IPS DF 19.7 (cell line): ENCODE measurements at regions not wholly inside any gene's neighbourhood (a gene's known extent, or its start where the extent isn't known, plus 50 kb on each side); places are given as distances from the start of the nearest gene placed in this dataset.

ENCODE experiments used
- DNase-seq: peaks from one replicate; pipeline ENCODE4 v3.0.0-alpha.2; 2013; ENCODE audit warnings: low read depth, low spot score

GRCh38 chr1:34408011-34408410 is 231.3 kb downstream of the C1orf94 start:
- DNase-seq, result no peak

DNA sequence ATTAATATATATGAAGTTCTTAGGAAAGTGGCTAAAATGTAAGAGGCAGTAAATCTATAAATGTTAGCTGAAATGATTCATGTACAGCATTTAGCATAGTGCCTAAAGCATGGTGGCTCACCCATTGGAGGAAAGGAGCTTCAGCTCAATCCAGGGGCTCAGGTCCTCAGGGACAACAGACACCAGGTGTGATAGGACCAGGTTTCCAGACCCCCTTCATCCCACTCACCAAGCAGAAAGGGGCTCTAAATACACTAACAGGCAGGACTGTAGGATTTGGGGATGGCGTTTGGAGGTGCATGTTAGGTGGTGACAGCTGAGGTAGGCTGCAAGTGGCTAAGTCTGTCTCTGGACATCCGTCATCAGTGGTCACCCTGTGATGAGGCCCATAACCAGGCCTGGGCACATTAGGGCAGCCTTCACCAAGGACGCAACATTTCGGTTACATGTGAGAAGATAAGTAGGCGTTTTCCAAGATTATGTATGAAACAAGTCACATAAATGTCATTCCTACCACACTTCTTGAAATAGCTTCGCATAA is 233.1 kb downstream of the C1orf94 start:
- no peak for DNase-seq

GRCh38 chr1:34412598-34413370 is 236.1 kb downstream of the C1orf94 start:
- DNase-seq, result no peak

DNA sequence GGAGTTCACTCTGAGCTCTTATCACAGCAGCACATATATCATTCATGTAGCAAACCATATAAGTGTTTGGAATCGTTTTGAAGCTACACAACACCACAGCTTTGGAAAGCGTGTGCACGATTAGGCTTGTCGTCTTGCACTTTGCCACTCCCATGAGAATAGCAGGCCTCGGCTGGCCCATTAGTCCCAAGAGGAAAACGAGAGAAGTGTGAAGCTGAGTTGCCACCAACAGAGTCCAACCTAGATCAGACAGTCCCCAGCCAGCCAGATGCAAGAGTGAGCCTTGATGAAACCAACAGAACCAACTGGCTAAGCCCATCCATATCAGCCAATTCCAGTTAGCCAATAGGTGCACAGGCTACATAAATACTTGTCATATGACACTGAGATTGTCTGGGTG is 238.4 kb downstream of the C1orf94 start:
- no peak for DNase-seq

GRCh38 chr1:34418166-34418565 is 241.5 kb downstream of the C1orf94 start:
- no peak for DNase-seq

- DNase-seq, result peak; percentile 59
Observed at GRCh38 chr1:34419663-34420136, 243.0 kb downstream of the C1orf94 start.

GRCh38 chr1:34425046-34425445 is 248.3 kb downstream of the C1orf94 start:
- no peak for DNase-seq

- no peak for DNase-seq
Observed at GRCh38 chr1:34425785-34426184, 249.1 kb downstream of the C1orf94 start.

GRCh38 chr1:34426325-34426896 is 249.7 kb downstream of the C1orf94 start:
- DNase-seq, result no peak

DNA sequence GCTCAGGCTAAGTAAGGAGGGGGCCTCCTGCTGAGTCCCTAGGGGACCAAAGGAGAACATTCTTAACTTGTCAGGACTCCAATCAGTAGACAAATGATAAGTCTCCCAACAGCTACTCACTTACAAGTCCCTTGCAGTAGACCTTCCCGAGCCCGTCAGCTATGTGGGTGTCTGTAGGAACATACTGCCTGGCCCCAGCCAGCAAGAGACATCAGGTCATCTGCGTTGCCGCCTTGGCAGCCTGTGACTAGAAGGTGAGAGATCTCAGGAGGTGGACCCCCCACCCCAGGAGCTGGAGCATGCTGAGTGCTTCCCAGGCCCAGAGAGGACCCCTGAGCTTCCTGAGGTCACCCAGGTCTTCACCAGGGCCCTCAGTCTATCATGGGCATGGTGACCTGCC is 250.5 kb downstream of the C1orf94 start:
- DNase-seq, result no peak

- DNase-seq, result no peak
Observed at GRCh38 chr1:34433099-34433498, 256.4 kb downstream of the C1orf94 start.

DNA sequence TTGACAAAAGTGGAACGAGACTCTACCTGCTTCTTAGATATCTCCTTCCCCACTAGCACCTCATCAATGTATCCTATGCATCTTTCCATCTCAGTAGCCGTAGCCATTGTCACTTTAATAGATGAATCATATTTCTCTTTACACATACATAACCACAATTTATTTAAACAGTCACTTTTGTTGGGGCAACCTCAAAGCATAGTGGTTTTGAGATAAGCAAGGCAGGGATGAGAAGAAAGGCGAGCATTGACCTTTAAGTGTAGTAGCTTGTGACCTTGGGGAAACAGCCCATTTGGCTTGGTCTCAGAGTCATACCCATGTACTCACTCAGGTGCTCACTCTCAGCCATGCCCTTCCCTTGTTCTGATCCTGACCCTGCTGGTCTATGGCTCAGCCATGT is 260.1 kb downstream of the C1orf94 start:
- no peak for DNase-seq

DNA sequence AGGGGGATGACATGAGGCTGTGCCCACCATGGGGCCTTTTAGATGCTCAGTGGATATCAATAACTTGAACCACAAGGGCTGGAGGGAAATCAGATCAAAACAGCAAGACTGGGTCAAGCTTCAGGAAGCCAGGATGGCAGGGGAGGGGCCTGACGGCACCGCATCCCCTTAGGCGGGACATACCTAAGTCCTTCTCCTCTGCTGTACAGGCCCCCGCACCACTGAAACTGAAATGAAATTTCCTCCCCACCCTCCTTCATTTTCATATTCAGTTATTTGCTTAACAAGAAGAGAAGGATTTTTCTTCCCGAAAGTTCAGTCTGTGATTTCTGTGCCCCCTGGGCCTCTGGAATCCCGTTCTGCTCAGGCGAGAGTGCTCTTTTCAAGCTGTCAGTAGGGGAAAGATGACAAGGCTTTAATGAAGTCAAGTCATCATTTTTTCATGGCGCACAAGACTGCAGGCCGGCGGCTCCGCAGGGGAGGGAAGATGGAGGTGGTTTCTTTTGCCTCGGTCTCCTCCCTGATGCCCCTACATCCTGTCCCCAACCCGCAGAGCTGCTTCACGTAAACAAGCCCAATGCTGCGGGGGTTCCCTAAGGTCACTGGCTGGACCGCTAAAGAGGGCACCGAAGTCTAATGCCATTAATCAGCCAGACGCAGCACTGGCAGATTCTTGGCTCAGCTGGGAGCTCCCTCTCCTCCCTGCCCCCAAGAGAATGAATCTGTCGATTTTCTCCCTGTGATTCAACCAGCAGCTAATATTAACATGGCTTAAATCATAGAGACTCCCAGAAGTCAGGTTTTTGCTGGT is 264.8 kb downstream of the C1orf94 start:
- DNase-seq, result no peak

DNA sequence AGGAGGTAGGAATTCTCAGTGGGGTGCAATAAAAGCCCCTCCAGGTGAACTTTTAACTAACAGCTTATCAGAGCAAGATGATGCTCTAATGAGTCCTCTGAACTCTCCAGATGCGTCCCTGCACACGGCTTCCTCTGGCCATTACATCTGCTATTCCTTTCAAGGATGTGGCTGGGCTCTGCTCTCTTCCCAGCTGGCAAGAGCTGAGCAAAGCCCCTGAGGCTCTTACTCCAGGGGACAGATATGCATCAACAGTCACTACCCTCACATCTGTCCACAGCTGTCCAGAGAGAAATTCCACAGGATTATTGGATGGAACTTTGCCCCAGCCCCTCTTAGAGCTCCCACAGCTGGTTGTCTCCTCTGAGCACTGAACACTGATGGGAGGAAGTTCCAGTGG is 267.8 kb downstream of the C1orf94 start:
- DNase-seq, result no peak

- DNase-seq, result no peak
Observed at GRCh38 chr1:34450325-34450724, 273.6 kb downstream of the C1orf94 start.

DNA sequence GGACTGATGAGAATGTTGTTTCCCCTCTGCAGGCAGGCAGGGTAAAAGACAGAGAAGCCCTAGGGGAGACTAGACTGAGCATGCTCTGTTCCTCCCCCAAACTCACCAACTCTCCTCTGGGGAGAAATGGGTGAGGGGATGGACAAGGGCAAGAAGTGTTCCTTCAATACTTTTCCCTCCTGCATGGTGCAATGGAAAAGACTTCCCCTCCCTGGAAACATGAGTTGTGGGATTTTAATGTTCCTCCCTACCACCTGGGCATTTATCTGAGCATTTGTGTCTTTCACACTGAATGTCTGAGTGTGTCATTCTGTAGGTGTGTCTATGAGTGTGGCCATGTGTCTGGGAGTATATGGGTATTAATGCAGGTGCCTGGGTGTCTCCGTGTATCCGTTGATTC is 275.7 kb downstream of the C1orf94 start:
- no peak for DNase-seq

DNA sequence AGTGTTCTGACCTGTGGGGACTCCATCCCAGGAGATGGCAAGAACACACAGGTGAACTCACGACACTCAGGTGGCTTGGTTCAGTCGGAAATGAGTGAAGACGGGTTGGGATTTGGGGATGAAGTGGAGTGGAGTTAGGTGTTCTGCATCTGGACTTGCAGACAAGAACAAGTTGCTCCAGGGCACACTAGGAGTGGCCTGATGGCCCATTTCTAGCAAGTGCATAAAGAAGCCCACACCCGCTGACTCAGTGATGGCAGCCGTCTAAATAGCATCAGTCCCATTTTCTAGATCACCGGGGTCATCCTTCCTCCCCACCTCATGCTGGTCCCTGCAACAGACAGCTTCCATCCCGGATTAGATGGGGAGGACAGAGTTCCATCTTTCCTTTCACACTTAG is 278.4 kb downstream of the C1orf94 start:
- no peak for DNase-seq

DNA sequence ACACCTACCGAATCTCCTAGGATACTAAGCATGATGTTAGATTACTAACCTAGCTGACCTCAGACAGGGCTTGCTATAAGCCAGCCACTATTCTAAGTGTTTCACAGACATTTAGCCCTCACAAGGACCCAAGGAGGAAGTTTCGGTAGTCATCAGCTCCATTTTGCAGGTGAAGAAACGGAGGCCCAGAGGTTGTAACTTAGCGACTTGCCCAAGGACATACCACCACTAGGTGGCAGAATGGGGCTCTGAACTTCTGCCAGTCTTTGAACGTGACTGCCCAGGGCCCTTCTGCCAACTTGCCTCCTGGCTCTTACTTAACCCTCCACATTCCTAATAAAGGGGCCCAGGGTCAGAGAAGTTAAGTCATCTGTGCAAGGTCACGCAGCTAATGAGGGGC is 283.5 kb downstream of the C1orf94 start:
- DNase-seq, result peak; percentile 50

DNA sequence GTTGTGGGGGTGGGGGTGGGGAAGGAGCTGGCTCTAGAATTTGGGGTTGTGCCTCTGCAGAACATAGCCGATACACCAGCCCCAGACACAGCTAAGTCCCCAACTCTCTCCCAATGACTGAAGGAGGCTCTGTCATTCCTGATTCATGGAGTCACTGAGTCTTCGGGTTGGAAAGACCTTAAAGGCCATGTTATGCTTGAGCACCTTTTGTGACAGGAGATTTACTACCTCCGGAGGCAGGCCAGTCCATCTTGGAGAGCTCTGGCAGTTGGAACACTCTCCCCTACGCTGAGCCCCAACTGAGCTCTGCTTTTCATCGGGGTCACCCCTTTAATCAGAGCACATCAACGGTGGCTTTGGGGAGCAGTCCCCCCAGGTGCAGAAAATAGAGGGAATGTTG is 284.4 kb upstream of the GJB5 start:
- no peak for DNase-seq

DNA sequence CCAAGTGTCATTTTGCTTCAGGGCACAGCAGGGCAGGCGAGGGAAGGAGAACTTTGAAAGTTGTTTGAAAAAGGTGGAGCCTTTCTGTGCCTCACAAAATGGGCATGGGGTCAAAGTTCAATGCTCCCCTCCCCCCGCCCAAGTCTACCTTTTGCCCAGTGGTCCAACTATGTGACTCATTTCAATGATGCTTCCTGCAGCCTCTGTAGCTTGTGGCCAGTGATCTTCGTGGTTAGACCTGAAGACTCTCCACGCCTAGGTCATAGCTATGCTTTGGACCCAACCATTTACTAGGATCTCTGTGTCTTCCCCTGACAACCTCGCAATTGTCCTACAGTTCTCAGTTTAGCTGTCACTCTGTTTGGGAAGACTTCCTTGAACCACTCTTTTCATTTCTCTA is 280.3 kb upstream of the GJB5 start:
- DNase-seq, result no peak

- DNase-seq, result no peak
Observed at GRCh38 chr1:34476371-34476770, 278.5 kb upstream of the GJB5 start.

- no peak for DNase-seq
Observed at GRCh38 chr1:34477632-34478141, 277.2 kb upstream of the GJB5 start.
